NCI-H774 (cell line): ENCODE measurements at regions not wholly inside any gene's neighbourhood (a gene's known extent, or its start where the extent isn't known, plus 50 kb on each side); places are given as distances from the start of the nearest gene placed in this dataset.

Experiments used
- DNase-seq: peaks from one replicate; lab custom pipeline; 2025; lab: John Stamatoyannopoulos, UW

GRCh38 chr5:179497636-179498340 lies 52.6 kb upstream of the RUFY1 start:
- DNase-seq = peak; percentile 22

- DNase-seq = peak; percentile 25
Measured at GRCh38 chr5:179495906-179496455, 54.4 kb upstream of the RUFY1 start.

GRCh38 chr5:179494774-179495526 lies 55.4 kb upstream of the RUFY1 start:
- no peak for DNase-seq

GRCh38 chr5:179488975-179489374 lies 61.4 kb upstream of the RUFY1 start:
- DNase-seq = no peak

GRCh38 chr5:179488491-179488890 lies 61.9 kb upstream of the RUFY1 start:
- no peak for DNase-seq

GRCh38 chr5:179487145-179487544 lies 63.2 kb upstream of the RUFY1 start:
- DNase-seq = no peak

GRCh38 chr5:179486596-179487051 lies 63.7 kb upstream of the RUFY1 start:
- DNase-seq = peak; percentile 83

- DNase-seq = no peak
Measured at GRCh38 chr5:179485845-179486575, 64.3 kb upstream of the RUFY1 start.

- DNase-seq = no peak
Measured at GRCh38 chr5:179484761-179485160, 65.6 kb upstream of the RUFY1 start.

GRCh38 chr5:179484201-179484600 lies 66.2 kb upstream of the RUFY1 start:
- no peak for DNase-seq

GRCh38 chr5:179478624-179479023 lies 71.7 kb upstream of the RUFY1 start:
- DNase-seq = peak; percentile 78

GRCh38 chr5:179475208-179475751 lies 75.1 kb upstream of the RUFY1 start:
- DNase-seq = no peak

- no peak for DNase-seq
Measured at GRCh38 chr5:179472641-179473040, 77.7 kb upstream of the RUFY1 start.

- no peak for DNase-seq
Measured at GRCh38 chr5:179472174-179472573, 78.2 kb upstream of the RUFY1 start.

GRCh38 chr5:179470201-179470600 lies 80.2 kb upstream of the RUFY1 start:
- no peak for DNase-seq

GRCh38 chr5:179468696-179469095 lies 81.7 kb upstream of the RUFY1 start:
- no peak for DNase-seq

GRCh38 chr5:179467441-179467840 lies 82.9 kb upstream of the RUFY1 start:
- no peak for DNase-seq

GRCh38 chr5:179464631-179465030 lies 85.7 kb upstream of the RUFY1 start:
- no peak for DNase-seq

GRCh38 chr5:179462040-179462439 lies 88.3 kb upstream of the RUFY1 start:
- no peak for DNase-seq

- no peak for DNase-seq
Measured at GRCh38 chr5:179461576-179461975, 88.8 kb upstream of the RUFY1 start.

GRCh38 chr5:179459771-179460170 lies 90.6 kb upstream of the RUFY1 start:
- DNase-seq = no peak

- no peak for DNase-seq
Measured at GRCh38 chr5:179457612-179458011, 92.7 kb upstream of the RUFY1 start.
